Liver (tissue), 3 donors: ENCODE measurements at regions not wholly inside any gene's neighbourhood (a gene's known extent, or its start where the extent isn't known, plus 50 kb on each side); places are given as distances from the start of the nearest gene placed in this dataset.
"Not testable (repeated sequence)": the region's sequence is repeated elsewhere in the genome, so short reads cannot be mapped to it uniquely, and the experiment has no call there.

Experiments
- GABPA ChIP-seq, 2 donors: IDR thresholded peaks in 1 of 2; conservative IDR thresholded peaks in 1 of 2; 2 replicates each; pipeline ENCODE4 v1.6.1; 2016; ENCODE audit warnings: antibody characterized with exemption in 2 of 2, mild to moderate bottlenecking in 1 of 2, moderate library complexity in 1 of 2
- RAD21 ChIP-seq, 2 donors: IDR thresholded peaks; 2 replicates each; pipeline ENCODE4 v1.6.1; 2016; ENCODE audit warnings: antibody characterized with exemption in 2 of 2, mild to moderate bottlenecking in 2 of 2
- TF ChIP-seq, protein P1 (sequence below): fragments of 150-350 bp; IDR thresholded peaks from 2 replicates; pipeline ENCODE4 v1.5.1; 2017; ENCODE audit warnings: improper control_type of control experiment, low read depth, low read length; ENCODE audit not compliant: missing input control
- TF ChIP-seq, protein P2 (sequence below): IDR thresholded peaks from 2 replicates; pipeline ENCODE4 v1.6.1; 2016; ENCODE audit warnings: antibody characterized with exemption
- donor health status: healthy.
- donor health status: healthy.

- TF ChIP-seq GABPA (IDR thresholded peaks at IDR 0.05 in 1 of 2, conservative IDR thresholded peaks at IDR 0.05 in 1 of 2); RAD21 (IDR thresholded peaks at IDR 0.05): not testable (repeated sequence)
- TF ChIP-seq, protein P1, sequence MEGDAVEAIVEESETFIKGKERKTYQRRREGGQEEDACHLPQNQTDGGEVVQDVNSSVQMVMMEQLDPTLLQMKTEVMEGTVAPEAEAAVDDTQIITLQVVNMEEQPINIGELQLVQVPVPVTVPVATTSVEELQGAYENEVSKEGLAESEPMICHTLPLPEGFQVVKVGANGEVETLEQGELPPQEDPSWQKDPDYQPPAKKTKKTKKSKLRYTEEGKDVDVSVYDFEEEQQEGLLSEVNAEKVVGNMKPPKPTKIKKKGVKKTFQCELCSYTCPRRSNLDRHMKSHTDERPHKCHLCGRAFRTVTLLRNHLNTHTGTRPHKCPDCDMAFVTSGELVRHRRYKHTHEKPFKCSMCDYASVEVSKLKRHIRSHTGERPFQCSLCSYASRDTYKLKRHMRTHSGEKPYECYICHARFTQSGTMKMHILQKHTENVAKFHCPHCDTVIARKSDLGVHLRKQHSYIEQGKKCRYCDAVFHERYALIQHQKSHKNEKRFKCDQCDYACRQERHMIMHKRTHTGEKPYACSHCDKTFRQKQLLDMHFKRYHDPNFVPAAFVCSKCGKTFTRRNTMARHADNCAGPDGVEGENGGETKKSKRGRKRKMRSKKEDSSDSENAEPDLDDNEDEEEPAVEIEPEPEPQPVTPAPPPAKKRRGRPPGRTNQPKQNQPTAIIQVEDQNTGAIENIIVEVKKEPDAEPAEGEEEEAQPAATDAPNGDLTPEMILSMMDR, result not testable (repeated sequence)
- TF ChIP-seq, protein P2, sequence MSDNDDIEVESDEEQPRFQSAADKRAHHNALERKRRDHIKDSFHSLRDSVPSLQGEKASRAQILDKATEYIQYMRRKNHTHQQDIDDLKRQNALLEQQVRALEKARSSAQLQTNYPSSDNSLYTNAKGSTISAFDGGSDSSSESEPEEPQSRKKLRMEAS, result not testable (repeated sequence)
Measured at GRCh38 chrX:988530-988929, 223.9 kb downstream of the CRLF2 start.
